Osteoblast (primary cell): ENCODE measurements at regions not wholly inside any gene's neighbourhood (a gene's known extent, or its start where the extent isn't known, plus 50 kb on each side); places are given as distances from the start of the nearest gene placed in this dataset.
"Not testable (repeated sequence)": the region's sequence is repeated elsewhere in the genome, so short reads cannot be mapped to it uniquely, and the experiment has no call there.

Source experiments
- DNase-seq: peaks from one replicate; pipeline ENCODE4 v3.0.0; 2011; ENCODE audit warnings: low spot score, mixed read lengths; ENCODE audit not compliant: insufficient read length; ENCODE audit errors: missing footprints
- H2AFZ ChIP-seq: 2 replicates; pipeline ENCODE4 v1.6.0; 2011; ENCODE audit warnings: mild to moderate bottlenecking, low read length
- H3K27ac ChIP-seq: 2 replicates; pipeline ENCODE4 v1.5.1; 2011; ENCODE audit warnings: mild to moderate bottlenecking, low read depth, low read length, moderate library complexity
- H3K27me3 ChIP-seq: 2 replicates; pipeline ENCODE4 v1.6.0; 2012; ENCODE audit warnings: mild to moderate bottlenecking, control low read depth, inconsistent platforms, low read length, moderate library complexity; ENCODE audit not compliant: insufficient read depth
- H3K36me3 ChIP-seq: 2 replicates; pipeline ENCODE4 v1.5.1; 2011; ENCODE audit warnings: mild to moderate bottlenecking, low read length, control low read depth, moderate library complexity; ENCODE audit not compliant: insufficient read depth
- H3K4me1 ChIP-seq: 2 replicates; pipeline ENCODE4 v1.5.1; 2011; ENCODE audit warnings: mild to moderate bottlenecking, low read length, control low read depth, moderate library complexity; ENCODE audit not compliant: insufficient read depth
- H3K4me2 ChIP-seq: 2 replicates; pipeline ENCODE4 v1.6.0; 2011; ENCODE audit warnings: mild to moderate bottlenecking, low read length; ENCODE audit not compliant: insufficient read depth
- H3K4me3 ChIP-seq: fragments of 200-600 bp; sonication (generic); 3 replicates; pipeline ENCODE4 v1.5.1; 2012; ENCODE audit warnings: mild to moderate bottlenecking, low read length, inconsistent platforms; ENCODE audit not compliant: insufficient read depth
- H3K79me2 ChIP-seq: 2 replicates; pipeline ENCODE4 v1.6.0; 2012; ENCODE audit warnings: mild to moderate bottlenecking, low read length, control low read depth, inconsistent platforms; ENCODE audit not compliant: insufficient read depth
- H3K9me3 ChIP-seq: 2 replicates; pipeline ENCODE4 v1.5.1; 2011; ENCODE audit warnings: low read depth, low read length, control low read depth
- H4K20me1 ChIP-seq: 2 replicates; pipeline ENCODE4 v1.6.0; 2012; ENCODE audit warnings: mild to moderate bottlenecking, low read length, control low read depth; ENCODE audit not compliant: insufficient read depth
- CTCF ChIP-seq: IDR thresholded peaks from 2 replicates; pipeline ENCODE4 v1.5.1; 2011; ENCODE audit warnings: mild to moderate bottlenecking, low read depth, low read length, moderate library complexity; ENCODE audit errors: extremely low read depth

- no peak for TF ChIP-seq CTCF
- DNase-seq = no peak
- Histone ChIP-seq H3K4me2 (no peak overlapping the region), H3K27me3 (no peaks in the 10 kb centered on the region), H3K9me3 (no peaks in the 10 kb centered on the region), H3K4me3 (no peak overlapping the region), H3K79me2 (no peaks in the 10 kb centered on the region), H2AFZ (no peak overlapping the region), H3K4me1 (no peaks in the 10 kb centered on the region), H3K27ac (no peak overlapping the region), H3K36me3 (no peaks in the 10 kb centered on the region), H4K20me1 (no peaks in the 10 kb centered on the region)
Observed at GRCh38 chr6:68229566-68229965, 405.5 kb upstream of the ADGRB3 start.

- no peaks in the 10 kb centered on the region for H3K79me2 ChIP-seq
- no peak overlapping the region for H3K4me2 ChIP-seq
- no peak overlapping the region for H3K27ac ChIP-seq
- no peaks in the 10 kb centered on the region for H3K36me3 ChIP-seq
- H3K27me3 ChIP-seq = no peaks in the 10 kb centered on the region
- no peaks in the 10 kb centered on the region for H3K9me3 ChIP-seq
- no peak for TF ChIP-seq CTCF
- H3K4me1 ChIP-seq = no peaks in the 10 kb centered on the region
- H2AFZ ChIP-seq = no peak overlapping the region
- H3K4me3 ChIP-seq = no peak overlapping the region
- no peak for DNase-seq
- no peaks in the 10 kb centered on the region for H4K20me1 ChIP-seq
Observed at GRCh38 chr6:68226460-68226859, 408.6 kb upstream of the ADGRB3 start.

- Histone ChIP-seq H3K4me2 (no peak overlapping the region), H3K4me3 (no peak overlapping the region), H3K4me1 (no peaks in the 10 kb centered on the region), H4K20me1 (no peaks in the 10 kb centered on the region), H3K36me3 (no peaks in the 10 kb centered on the region), H3K27ac (no peak overlapping the region), H3K9me3 (no peaks in the 10 kb centered on the region), H2AFZ (no peak overlapping the region), H3K79me2 (no peaks in the 10 kb centered on the region), H3K27me3 (no peaks in the 10 kb centered on the region)
- no peak for DNase-seq
- TF ChIP-seq CTCF = no peak
Observed at GRCh38 chr6:68225729-68226128, 409.4 kb upstream of the ADGRB3 start.

GRCh38 chr6:68211242-68211795, 423.8 kb upstream of the ADGRB3 start:
- TF ChIP-seq CTCF = no peak
- H3K4me2 ChIP-seq = no peak overlapping the region
- no peak overlapping the region for H2AFZ ChIP-seq
- no peaks in the 10 kb centered on the region for H4K20me1 ChIP-seq
- no peaks in the 10 kb centered on the region for H3K4me1 ChIP-seq
- no peak for DNase-seq
- H3K4me3 ChIP-seq = no peak overlapping the region
- peaks cover 3% of the 10 kb centered on the region for H3K9me3 ChIP-seq
- no peak overlapping the region for H3K27ac ChIP-seq
- H3K27me3 ChIP-seq = no peaks in the 10 kb centered on the region
- no peaks in the 10 kb centered on the region for H3K36me3 ChIP-seq
- no peaks in the 10 kb centered on the region for H3K79me2 ChIP-seq

- not testable (repeated sequence) for H4K20me1 ChIP-seq, H2AFZ ChIP-seq, H3K36me3 ChIP-seq, H3K27me3 ChIP-seq, H3K79me2 ChIP-seq, H3K9me3 ChIP-seq, H3K4me2 ChIP-seq, DNase-seq, H3K27ac ChIP-seq, H3K4me3 ChIP-seq, H3K4me1 ChIP-seq
Observed at GRCh38 chr6:68207612-68208011, 427.5 kb upstream of the ADGRB3 start.
